GM12878 (cell line): ENCODE measurements at regions not wholly inside any gene's neighbourhood (a gene's known extent, or its start where the extent isn't known, plus 50 kb on each side); places are given as distances from the start of the nearest gene placed in this dataset.

Source experiments
- ATAC-seq: fragments of 200-7000 bp; cut with Tn5 transposase; 3 replicates; pipeline ENCODE4 v1.9.1; 2020; ENCODE audit warnings: mild to moderate bottlenecking, moderate library complexity
- BruUV-seq: library from RNA; stranded (reverse); fragments of 400-500 nt; replicated peaks from 2 replicates; lab custom pipeline; 2021; lab: Mats Ljungman, UMichigan
- CTCF ChIA-PET: fragments of 300-600 bp; sonication (Branson Sonifier 250); formaldehyde crosslinking; extraction: SDS; loops from one replicate; lab custom pipeline; 2021; ENCODE audit warnings: inconsistent platforms; lab: Yijun Ruan, JAX
- POLR2A ChIA-PET: fragments of 350-600 bp; formaldehyde crosslinking; extraction: SDS; loops from one replicate; lab custom pipeline; 2021; ENCODE audit warnings: inconsistent platforms; lab: Charles Lee
- RAD21 ChIA-PET: fragments of 300-600 bp; sonication (Branson Sonifier 250); formaldehyde crosslinking; loops from one replicate; lab custom pipeline; 2023; ENCODE audit warnings: antibody characterized with exemption; ENCODE audit not compliant: unreplicated experiment; lab: Charles Lee
- SMC1A ChIA-PET: fragments of 300-600 bp; sonication (Branson Sonifier 250); formaldehyde crosslinking; loops from one replicate; lab custom pipeline; 2023; ENCODE audit not compliant: unreplicated experiment, uncharacterized antibody; lab: Charles Lee
- DNase-seq: peaks from one replicate; pipeline ENCODE4 v3.0.0-alpha.2; 2011; ENCODE audit warnings: low read depth, low spot score
- FAIRE-seq: peaks from 3 replicates; lab custom pipeline; 2011; peaks lifted over from hg19 to GRCh38; lab: Jason Lieb, UNC
- H2AFZ ChIP-seq: 2 replicates; pipeline ENCODE4 v1.6.0; 2011; ENCODE audit warnings: low read depth, low read length, control low read depth; ENCODE audit not compliant: control insufficient read depth
- H3K27ac ChIP-seq: 2 replicates; pipeline ENCODE4 v1.5.1; 2011; ENCODE audit warnings: control low read depth; ENCODE audit not compliant: control insufficient read depth, insufficient read depth
- H3K27me3 ChIP-seq, 2 experiments: replicated peaks in 1 of 2; 2 replicates each; pipeline versions ENCODE4 v1.6.0 to v1.6.1; 2011; ENCODE audit warnings: low read length in 1 of 2; ENCODE audit not compliant: control insufficient read depth in 2 of 2, insufficient read depth in 2 of 2
- H3K36me3 ChIP-seq, 2 experiments: 2 replicates each; pipeline ENCODE4 v1.5.1; 2011; ENCODE audit warnings: low read length in 1 of 2; ENCODE audit not compliant: control insufficient read depth in 2 of 2, insufficient read depth in 2 of 2
- H3K4me1 ChIP-seq: 2 replicates; pipeline ENCODE4 v1.6.1; 2011; ENCODE audit warnings: mild to moderate bottlenecking, low read length, moderate library complexity, mixed read lengths; ENCODE audit not compliant: control insufficient read depth, insufficient read depth
- H3K4me2 ChIP-seq: 2 replicates; pipeline ENCODE4 v1.6.0; 2011; ENCODE audit warnings: control low read depth; ENCODE audit not compliant: control insufficient read depth, insufficient read depth
- H3K4me3 ChIP-seq: fragments of 200-600 bp; sonication (generic); 2 replicates; pipeline ENCODE4 v1.5.1; 2016
- H3K79me2 ChIP-seq: 2 replicates; pipeline ENCODE4 v1.6.0; 2011; ENCODE audit warnings: low read length; ENCODE audit not compliant: control insufficient read depth, insufficient read depth
- H3K9ac ChIP-seq: 2 replicates; pipeline ENCODE4 v1.8.0; 2011; ENCODE audit warnings: low read length, control low read depth, mixed read lengths; ENCODE audit not compliant: control insufficient read depth, insufficient read depth
- H3K9me3 ChIP-seq: replicated peaks from 3 replicates; pipeline ENCODE4 v1.5.1; 2011; ENCODE audit warnings: mild to moderate bottlenecking, low read length; ENCODE audit not compliant: control insufficient read depth, insufficient read depth
- H4K20me1 ChIP-seq: 2 replicates; pipeline ENCODE4 v1.6.0; 2011; ENCODE audit not compliant: control insufficient read depth, insufficient read depth
- CUX1 ChIP-seq: IDR thresholded peaks from 2 replicates; pipeline ENCODE4 v1.6.1; 2012; ENCODE audit warnings: improper control_type of control experiment, low read depth, low read length; ENCODE audit not compliant: insufficient replicate concordance
- E2F8 ChIP-seq: fragments of 450-650 bp; IDR thresholded peaks from 2 replicates; pipeline ENCODE4 v1.6.1; 2018; ENCODE audit warnings: mild to moderate bottlenecking, low read depth, moderate library complexity; ENCODE audit not compliant: partially characterized antibody
- GATAD2B ChIP-seq: fragments of 450-650 bp; conservative IDR thresholded peaks from 2 replicates; pipeline ENCODE4 v1.6.1; 2017; ENCODE audit warnings: low read depth, mild to moderate bottlenecking, moderate library complexity
- JUND ChIP-seq: IDR thresholded peaks from 2 replicates; pipeline ENCODE4 v1.6.1; 2012; ENCODE audit warnings: low read depth, mild to moderate bottlenecking, low read length, improper control_type of control experiment, moderate library complexity
- KLF5 ChIP-seq: fragments of 450-650 bp; IDR thresholded peaks from 2 replicates; pipeline ENCODE4 v1.6.1; 2014; ENCODE audit warnings: mild to moderate bottlenecking; ENCODE audit not compliant: partially characterized antibody
- SUPT20H ChIP-seq: IDR thresholded peaks from 2 replicates; pipeline ENCODE4 v1.6.1; 2011; ENCODE audit warnings: low read depth, mild to moderate bottlenecking, low read length, moderate library complexity, borderline replicate concordance; ENCODE audit not compliant: control insufficient read depth
- TAF1 ChIP-seq: IDR thresholded peaks from 2 replicates; pipeline ENCODE4 v1.6.1; 2011; ENCODE audit warnings: mild to moderate bottlenecking, low read depth, low read length, borderline replicate concordance
- TCF7 ChIP-seq: IDR thresholded peaks from 2 replicates; pipeline ENCODE4 v1.6.1; 2014; ENCODE audit warnings: antibody characterized with exemption, borderline replicate concordance
- WGBS: methylation state at CpG from one replicate; pipeline ENCODE4 v1.1.6; 2016; ENCODE audit warnings: low lambda C conversion rate; ENCODE audit not compliant: insufficient replicate concordance, insufficient coverage; ENCODE audit errors: missing lambda C conversion rate; 5-methylcytosine and 5-hydroxymethylcytosine counted together
- in situ Hi-C: fragments of 300-500 bp; cut with MboI; formaldehyde crosslinking; loops from 9 replicates; pipeline ENCODE4 v1.14.3; 2018; ENCODE audit warnings: mixed read lengths
- intact Hi-C: fragments of 100-400 bp; cut with micrococcal nuclease; formaldehyde crosslinking; loops from one replicate; pipeline ENCODE4 v1.14.2; 2022; ENCODE audit not compliant: unreplicated experiment

GRCh38 chrX:33543757-33544156, 332.4 kb upstream of the DMD start:
- intact Hi-C loops (no loop called here), in situ Hi-C loops (no loop called here)
- no peak overlapping the region for H3K27ac ChIP-seq
- H3K4me2 ChIP-seq = no peak overlapping the region
- H3K9me3 ChIP-seq = no peaks in the 10 kb centered on the region
- no peaks in the 10 kb centered on the region for H4K20me1 ChIP-seq
- ChIA-PET RAD21 (no interaction called here), POLR2A (no interaction called here), CTCF (no interaction called here)
- BruUV-seq = no TSS peak
- H3K9ac ChIP-seq = no peak overlapping the region
- DNase-seq = no peak
- no peak for TF ChIP-seq TAF1
- no peak for TF ChIP-seq SUPT20H
- TF ChIP-seq TCF7 = no peak
- TF ChIP-seq GATAD2B = no peak
- TF ChIP-seq KLF5 = no peak
- TF ChIP-seq CUX1 = no peak
- TF ChIP-seq JUND = no peak
- TF ChIP-seq E2F8 = no peak
- TF ChIP-seq, all 136 proteins: peak for 0
- SMC1A ChIA-PET = no interaction called here
- WGBS = 10% methylated on average over 4 of the region's 4 CpGs
- Histone ChIP-seq H3K36me3 (no peaks in the 10 kb centered on the region), H3K79me2 (no peaks in the 10 kb centered on the region), H3K4me1 (no peaks in the 10 kb centered on the region), H3K4me3 (no peak overlapping the region), H2AFZ (no peak overlapping the region), H3K27me3 (no peaks in the 10 kb centered on the region)
- ATAC-seq (no peak), FAIRE-seq (no peak)
